ENCODE measurements at regions not wholly inside any gene's neighbourhood (a gene's known extent, or its start where the extent isn't known, plus 50 kb on each side); places are given as distances from the start of the nearest gene placed in this dataset.

GRCh38 chr21:34201001-34201400, 127.6 kb downstream of the MRPS6 start:
- DNase-seq (no peak), ATAC-seq (ENCODE audit: insufficient read depth, low FRiP score) (no peak)
- no peak overlapping the region for H3K4me3 ChIP-seq
- TF ChIP-seq CTCF (IDR thresholded peaks at IDR 0.05; ENCODE audit: control extremely low read depth, extremely low read depth): no peak
- peaks cover 2 to 54% (median 11%) of the 10 kb centered on the region in 5 donors for H3K4me1 ChIP-seq (ENCODE audit: control insufficient read depth in 5 of 5, insufficient read depth in 5 of 5, low read length in 5 of 5)
- H3K27ac ChIP-seq (ENCODE audit: low read depth in 1 of 2, low read length in 1 of 2): peak overlapping the region in 1 of 2 donors; percentile 73
- peaks cover 0 to 2% (median 0%) of the 10 kb centered on the region in 4 donors for H3K9me3 ChIP-seq (ENCODE audit: control insufficient read depth in 4 of 4, insufficient read depth in 3 of 4, low read length in 3 of 4)
- no peaks in the 10 kb centered on the region for H3K36me3 ChIP-seq (ENCODE audit: control insufficient read depth in 4 of 4, insufficient read depth in 4 of 4, low read length in 4 of 4)
- H3K27me3 ChIP-seq (ENCODE audit: control insufficient read depth in 3 of 3, insufficient read depth in 3 of 3, low read length in 2 of 3): no peaks in the 10 kb centered on the region
- WGBS, 2 donors: 38 to 69% methylated on average over 3 of the region's 3 CpGs
- H3K9ac ChIP-seq (ENCODE audit: insufficient read depth in 1 of 2, low read length in 2 of 2): no peak overlapping the region

GRCh38 chr21:34201481-34201858, 128.1 kb downstream of the MRPS6 start:
- Histone ChIP-seq H3K4me1 (ENCODE audit: control insufficient read depth in 5 of 5, insufficient read depth in 5 of 5, low read length in 5 of 5) (peaks cover 2 to 59% (median 12%) of the 10 kb centered on the region in 5 donors), H3K27ac (ENCODE audit: low read depth in 1 of 2, low read length in 1 of 2) (peak overlapping the region; percentile 7 to 73), H3K9ac (ENCODE audit: insufficient read depth in 1 of 2, low read length in 2 of 2) (no peak overlapping the region)

GRCh38 chr21:34202553-34203372, 129.4 kb downstream of the MRPS6 start:
- H3K4me3 ChIP-seq: no peak overlapping the region
- no peak for TF ChIP-seq CTCF (IDR thresholded peaks at IDR 0.05; ENCODE audit: control extremely low read depth, extremely low read depth)
- H3K4me1 ChIP-seq (ENCODE audit: control insufficient read depth in 5 of 5, insufficient read depth in 5 of 5, low read length in 5 of 5): peaks cover 2 to 62% (median 12%) of the 10 kb centered on the region in 5 donors
- H3K36me3 ChIP-seq (ENCODE audit: control insufficient read depth in 4 of 4, insufficient read depth in 4 of 4, low read length in 4 of 4): no peaks in the 10 kb centered on the region
- WGBS, 2 donors: 22 to 47% methylated on average over 25 of the region's 25 CpGs
- peak overlapping the region in 1 of 2 donors; percentile 73 for H3K27ac ChIP-seq (ENCODE audit: low read depth in 1 of 2, low read length in 1 of 2)
- DNase-seq (peak; percentile 68 to 70 (median 70)), ATAC-seq (ENCODE audit: insufficient read depth, low FRiP score) (no peak)
- no peaks in the 10 kb centered on the region for H3K27me3 ChIP-seq (ENCODE audit: control insufficient read depth in 3 of 3, insufficient read depth in 3 of 3, low read length in 2 of 3)
- H3K9ac ChIP-seq (ENCODE audit: insufficient read depth in 1 of 2, low read length in 2 of 2): peak overlapping the region in 1 of 2 donors; percentile 32
- peaks cover 0 to 2% (median 0%) of the 10 kb centered on the region in 4 donors for H3K9me3 ChIP-seq (ENCODE audit: control insufficient read depth in 4 of 4, insufficient read depth in 3 of 4, low read length in 3 of 4)

More at GRCh38 chr21:34201481-34201858, 128.1 kb downstream of the MRPS6 start:
- Histone ChIP-seq H3K9me3 (ENCODE audit: control insufficient read depth in 4 of 4, insufficient read depth in 3 of 4, low read length in 3 of 4) (peaks cover 0 to 2% (median 0%) of the 10 kb centered on the region in 4 donors), H3K27me3 (ENCODE audit: control insufficient read depth in 3 of 3, insufficient read depth in 3 of 3, low read length in 2 of 3) (no peaks in the 10 kb centered on the region), H3K4me3 (peak overlapping the region; percentile 9), H3K36me3 (ENCODE audit: control insufficient read depth in 4 of 4, insufficient read depth in 4 of 4, low read length in 4 of 4) (no peaks in the 10 kb centered on the region)
- peak; percentile 8 for ATAC-seq (ENCODE audit: insufficient read depth, low FRiP score)
- no peak for TF ChIP-seq CTCF (IDR thresholded peaks at IDR 0.05; ENCODE audit: control extremely low read depth, extremely low read depth)
- 4 to 6% methylated on average over 6 of the region's 6 CpGs for WGBS, 2 donors
- peak in 1 of 3 donors; percentile 14 for DNase-seq
